H9 (cell line): ENCODE measurements at regions not wholly inside any gene's neighbourhood (a gene's known extent, or its start where the extent isn't known, plus 50 kb on each side); places are given as distances from the start of the nearest gene placed in this dataset.

Source experiments
- DNase-seq: peaks from one replicate; pipeline ENCODE4 v3.0.0-alpha.2; 2017
- H2AFZ ChIP-seq: one replicate; pipeline ENCODE4 v1.6.1; 2013; ENCODE audit warnings: mild to moderate bottlenecking, low read length, control low read depth, moderate library complexity
- H2AK5ac ChIP-seq: 2 replicates; pipeline ENCODE4 v1.6.1; 2013; ENCODE audit warnings: low read length, control low read depth, mixed read lengths; ENCODE audit not compliant: insufficient read length
- H2BK120ac ChIP-seq: one replicate; pipeline ENCODE4 v1.6.1; 2013; ENCODE audit warnings: low read depth, mild to moderate bottlenecking, low read length, control low read depth, inconsistent platforms; ENCODE audit not compliant: poor library complexity, severe bottlenecking
- H2BK12ac ChIP-seq: 2 replicates; pipeline ENCODE4 v1.6.1; 2013; ENCODE audit warnings: low read length, control low read depth, mixed read lengths, low read depth; ENCODE audit not compliant: insufficient read length
- H2BK15ac ChIP-seq: 2 replicates; pipeline ENCODE4 v1.6.1; 2013; ENCODE audit warnings: low read depth, low read length, control low read depth
- H2BK20ac ChIP-seq: one replicate; pipeline ENCODE4 v1.6.1; 2013; ENCODE audit warnings: low read depth, mild to moderate bottlenecking, low read length, control low read depth, inconsistent platforms; ENCODE audit not compliant: poor library complexity, severe bottlenecking
- H2BK5ac ChIP-seq: 2 replicates; pipeline ENCODE4 v1.6.1; 2013; ENCODE audit warnings: low read length, control low read depth, mixed read lengths; ENCODE audit not compliant: insufficient read length
- H3K14ac ChIP-seq: 2 replicates; pipeline ENCODE4 v1.6.1; 2013; ENCODE audit warnings: low read length, control low read depth; ENCODE audit not compliant: insufficient read depth
- H3K18ac ChIP-seq: 2 replicates; pipeline ENCODE4 v1.6.1; 2013; ENCODE audit warnings: low read depth, mild to moderate bottlenecking, mixed read lengths, low read length, control low read depth; ENCODE audit not compliant: insufficient read length
- H3K23ac ChIP-seq: 2 replicates; pipeline ENCODE4 v1.6.1; 2013; ENCODE audit warnings: low read length, control low read depth, mixed read lengths, low read depth; ENCODE audit not compliant: insufficient read length
- H3K23me2 ChIP-seq: 2 replicates; pipeline ENCODE4 v1.6.1; 2013; ENCODE audit warnings: low read depth, mild to moderate bottlenecking, mixed read lengths, low read length, control low read depth; ENCODE audit not compliant: insufficient read length, poor library complexity, severe bottlenecking
- H3K27ac ChIP-seq: 2 replicates; pipeline ENCODE4 v1.5.1; 2013; ENCODE audit warnings: low read length, control low read depth, mixed read lengths, low read depth; ENCODE audit not compliant: insufficient read length
- H3K27me3 ChIP-seq: 2 replicates; pipeline ENCODE4 v1.6.1; 2013; ENCODE audit warnings: low read length, control low read depth, inconsistent platforms; ENCODE audit not compliant: insufficient read depth
- H3K4ac ChIP-seq: 2 replicates; pipeline ENCODE4 v1.6.1; 2013; ENCODE audit warnings: low read depth, mild to moderate bottlenecking, control low read depth, inconsistent platforms, low read length, moderate library complexity
- H3K4me1 ChIP-seq: 2 replicates; pipeline ENCODE4 v1.6.1; 2013; ENCODE audit warnings: low read length, control low read depth, inconsistent platforms; ENCODE audit not compliant: insufficient read depth
- H3K4me2 ChIP-seq: 2 replicates; pipeline ENCODE4 v1.6.1; 2013; ENCODE audit warnings: low read length, control low read depth, mixed read lengths; ENCODE audit not compliant: insufficient read length, insufficient read depth
- H3K56ac ChIP-seq: 2 replicates; pipeline ENCODE4 v1.6.1; 2013; ENCODE audit warnings: low read depth, mild to moderate bottlenecking, mixed read lengths, low read length, control low read depth; ENCODE audit not compliant: insufficient read length
- H3K79me1 ChIP-seq: 2 replicates; pipeline ENCODE4 v1.6.1; 2013; ENCODE audit warnings: low read depth, mild to moderate bottlenecking, moderate library complexity, low read length, control low read depth, inconsistent platforms; ENCODE audit not compliant: insufficient read depth, poor library complexity, severe bottlenecking
- H3K79me2 ChIP-seq: 2 replicates; pipeline ENCODE4 v1.6.1; 2013; ENCODE audit warnings: low read length, control low read depth, inconsistent platforms; ENCODE audit not compliant: insufficient read depth
- H3K9ac ChIP-seq: 2 replicates; pipeline ENCODE4 v1.6.1; 2013; ENCODE audit warnings: low read length, control low read depth, mixed read lengths; ENCODE audit not compliant: insufficient read length; ENCODE audit errors: extremely low read depth
- H3K9me3 ChIP-seq: one replicate; pipeline ENCODE4 v1.6.1; 2013; ENCODE audit warnings: low read depth, low read length, inconsistent platforms; ENCODE audit not compliant: control insufficient read depth
- H3T11ph ChIP-seq: one replicate; pipeline ENCODE4 v1.6.1; 2013; ENCODE audit warnings: mild to moderate bottlenecking, low read length, control low read depth, inconsistent platforms
- H4K20me1 ChIP-seq: one replicate; pipeline ENCODE4 v1.6.1; 2013; ENCODE audit not compliant: control insufficient read depth, insufficient read length, insufficient read depth
- H4K5ac ChIP-seq: 2 replicates; pipeline ENCODE4 v1.6.1; 2013; ENCODE audit warnings: low read depth, mild to moderate bottlenecking, mixed read lengths, low read length, control low read depth; ENCODE audit not compliant: insufficient read length
- H4K8ac ChIP-seq: replicated peaks from 2 replicates; pipeline ENCODE4 v1.6.1; 2013; ENCODE audit warnings: low read length, control low read depth, mixed read lengths, low read depth; ENCODE audit not compliant: insufficient read length
- H4K91ac ChIP-seq: 2 replicates; pipeline ENCODE4 v1.6.1; 2013; ENCODE audit warnings: low read depth, mild to moderate bottlenecking, moderate library complexity, mixed read lengths, low read length, control low read depth; ENCODE audit not compliant: insufficient read length
- H3K27ac Mint-ChIP-seq, 3 experiments: 2 replicates in 2 of 3; 3 replicates in 1 of 3; pipeline ENCODE4 v1.8.0; 2020 to 2021; ENCODE audit warnings: mixed read lengths in 3 of 3, mild to moderate bottlenecking in 1 of 3, moderate library complexity in 1 of 3
- H3K27me3 Mint-ChIP-seq: 2 replicates; pipeline ENCODE4 v1.8.0; 2021; ENCODE audit warnings: low read depth, mild to moderate bottlenecking, moderate library complexity, mixed read lengths
- H3K36me3 Mint-ChIP-seq, 3 experiments: 2 replicates in 2 of 3; 3 replicates in 1 of 3; pipeline ENCODE4 v1.8.0; 2020 to 2021; ENCODE audit warnings: low read depth in 3 of 3, mixed read lengths in 3 of 3; ENCODE audit not compliant: insufficient read depth in 1 of 3
- H3K4me1 Mint-ChIP-seq, 2 experiments: 2 replicates each; pipeline ENCODE4 v1.8.0; 2020; ENCODE audit warnings: mixed read lengths in 2 of 2
- H3K4me3 Mint-ChIP-seq, 2 experiments: 2 replicates in 1 of 2; 3 replicates in 1 of 2; pipeline ENCODE4 v1.8.0; 2020 to 2021; ENCODE audit warnings: mild to moderate bottlenecking in 2 of 2, mixed read lengths in 2 of 2, moderate library complexity in 1 of 2
- H3K9me3 Mint-ChIP-seq, 2 experiments: 2 replicates in 1 of 2; 3 replicates in 1 of 2; pipeline ENCODE4 v1.8.0; 2020; ENCODE audit warnings: mild to moderate bottlenecking in 2 of 2, mixed read lengths in 2 of 2, moderate library complexity in 1 of 2
- CTCF ChIP-seq: fragments of 200-600 bp; sonication (generic); conservative IDR thresholded peaks from 3 replicates; pipeline ENCODE4 v1.8.0; 2021; ENCODE audit warnings: antibody characterized with exemption, mild to moderate bottlenecking
- WGBS: extraction: QIAGEN DNeasy Blood & Tissue Kit; methylation state at CpG from one replicate; pipeline ENCODE4 v1.1.7; 2013; ENCODE audit warnings: missing lambda C conversion rate, low lambda C conversion rate, mixed read lengths; ENCODE audit not compliant: insufficient read length; ENCODE audit errors: extremely low coverage; 5-methylcytosine and 5-hydroxymethylcytosine counted together

GRCh38 chr9:24708814-24709213, 163.1 kb upstream of the IZUMO3 start:
- no peak overlapping the region for H3K18ac ChIP-seq
- H3K36me3 Mint-ChIP-seq = peaks cover 0 to under 1% (median under 1%) of the 10 kb centered on the region in 3 experiments; a peak in 2 of 7 replicates
- no peak overlapping the region for H2BK15ac ChIP-seq
- no peak overlapping the region for H2BK12ac ChIP-seq
- H3K27ac Mint-ChIP-seq = no peak overlapping the region
- H2AK5ac ChIP-seq = no peak overlapping the region
- no peak overlapping the region for H4K8ac ChIP-seq
- no peaks in the 10 kb centered on the region for H4K20me1 ChIP-seq
- H2BK5ac ChIP-seq = no peak overlapping the region
- no peaks in the 10 kb centered on the region for H3K79me1 ChIP-seq
- no peaks in the 10 kb centered on the region for H3K4me1 ChIP-seq
- DNase-seq = no peak
- H3K4ac ChIP-seq = no peak overlapping the region
- H3K4me1 Mint-ChIP-seq = no peaks in the 10 kb centered on the region
- H2AFZ ChIP-seq = no peak overlapping the region
- H3K14ac ChIP-seq = no peak overlapping the region
- H3K27me3 Mint-ChIP-seq = no peaks in the 10 kb centered on the region
- no peak overlapping the region for H3K56ac ChIP-seq
- H3K9me3 ChIP-seq = no peaks in the 10 kb centered on the region
- H3K23ac ChIP-seq = no peak overlapping the region
- H3K23me2 ChIP-seq = no peaks in the 10 kb centered on the region
- TF ChIP-seq CTCF = no peak
- H3K4me2 ChIP-seq = no peak overlapping the region
- H3K9ac ChIP-seq = no peak overlapping the region
- H3K79me2 ChIP-seq = no peaks in the 10 kb centered on the region
- WGBS = no CpG with 5 or more reads among the region's 2 CpGs
- H2BK120ac ChIP-seq = no peak overlapping the region
- H4K5ac ChIP-seq = no peak overlapping the region
- no peaks in the 10 kb centered on the region for H3K27me3 ChIP-seq
- H3K27ac ChIP-seq = no peak overlapping the region
- no peaks in the 10 kb centered on the region; a peak in 1 of 5 replicates for H3K9me3 Mint-ChIP-seq
- H3K4me3 Mint-ChIP-seq = no peak overlapping the region
- no peak overlapping the region for H4K91ac ChIP-seq
- no peak overlapping the region for H2BK20ac ChIP-seq
- H3T11ph ChIP-seq = no peak overlapping the region
